Upper lobe of right lung (tissue), 1 donor: ENCODE measurements at regions not wholly inside any gene's neighbourhood (a gene's known extent, or its start where the extent isn't known, plus 50 kb on each side); places are given as distances from the start of the nearest gene placed in this dataset.

Experiments used
- ATAC-seq: fragments of 200-7000 bp; cut with Tn5 transposase; one replicate; pipeline ENCODE4 v1.9.1; 2020; ENCODE audit warnings: mild to moderate bottlenecking, moderate library complexity
- DNase-seq: peaks from one replicate; pipeline ENCODE4 v3.0.0-alpha.2; 2020
- H3K27ac ChIP-seq: fragments of 200-600 bp; one replicate; pipeline ENCODE4 v1.8.0; 2022
- H3K27me3 ChIP-seq: fragments of 200-600 bp; one replicate; pipeline ENCODE4 v1.8.0; 2022; ENCODE audit warnings: mild to moderate bottlenecking
- H3K36me3 ChIP-seq: fragments of 200-600 bp; one replicate; pipeline ENCODE4 v1.8.0; 2022
- H3K4me1 ChIP-seq: fragments of 200-600 bp; one replicate; pipeline ENCODE4 v1.8.0; 2022
- H3K4me3 ChIP-seq: fragments of 200-600 bp; one replicate; pipeline ENCODE4 v1.8.0; 2022; ENCODE audit warnings: mild to moderate bottlenecking
- H3K9me3 ChIP-seq: fragments of 200-600 bp; one replicate; pipeline ENCODE4 v1.8.0; 2022
- intact Hi-C: fragments of 100-400 bp; cut with DNase I; formaldehyde crosslinking; loops from one replicate; pipeline ENCODE4 v1.11.0; 2022
- TF ChIP-seq, protein P1 (sequence below): fragments of 200-600 bp; IDR thresholded peaks from one replicate; pipeline ENCODE4 v1.8.0; 2022; ENCODE audit warnings: antibody characterized with exemption
- donor health status: DM: no; HTN: yes; CAD: no; lungs with severe emphysema.

DNA sequence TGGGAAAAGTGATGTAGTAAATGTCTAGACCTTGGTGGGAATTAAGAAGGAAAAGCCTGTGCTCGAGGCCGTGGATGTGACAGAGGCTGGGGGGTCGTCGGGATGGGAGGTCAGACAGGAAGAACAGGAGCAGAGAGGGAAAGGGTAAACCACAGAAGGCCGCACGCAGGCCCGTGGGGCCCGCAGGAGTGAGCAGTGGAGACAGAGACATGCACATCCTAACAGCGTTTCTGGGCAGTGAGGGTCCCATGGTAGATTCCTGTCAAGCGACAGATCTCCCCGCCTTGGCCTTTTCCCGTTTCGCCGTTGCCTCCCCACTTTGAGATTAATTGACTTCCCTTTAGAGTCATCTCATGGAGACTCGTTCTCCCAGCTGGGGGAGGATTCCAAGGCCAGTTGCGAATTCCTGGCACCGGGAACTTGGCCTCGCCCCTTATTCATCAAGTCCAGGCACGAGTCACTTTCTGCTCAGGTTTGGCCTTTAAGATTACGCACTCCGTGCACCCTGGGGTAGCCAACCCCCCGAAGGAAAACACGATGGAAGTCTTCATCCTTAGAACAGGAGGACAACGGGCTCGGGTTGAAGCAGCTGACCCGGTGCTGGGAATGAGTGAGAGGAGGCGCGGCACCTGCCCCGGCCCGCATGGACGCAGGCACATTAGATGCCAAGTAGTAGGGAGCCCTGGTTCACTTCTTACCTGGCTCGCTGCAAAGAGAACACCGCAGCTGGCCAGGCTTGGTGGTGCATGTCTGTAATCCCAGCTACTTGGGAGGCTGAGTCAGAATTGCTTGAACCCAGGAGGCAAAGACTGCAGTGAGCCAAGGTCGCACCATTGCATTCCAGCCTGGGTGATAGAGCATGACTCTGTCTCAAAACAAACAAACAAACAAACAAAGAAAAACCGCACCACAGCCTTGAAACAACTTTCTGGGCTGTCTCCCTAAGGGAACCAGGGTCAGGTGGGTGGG, 315.2 kb upstream of the SHH start:
- intact Hi-C loops = no loop called here
- H3K4me1 ChIP-seq = no peaks in the 10 kb centered on the region
- no peak overlapping the region for H3K4me3 ChIP-seq
- no peaks in the 10 kb centered on the region for H3K27me3 ChIP-seq
- H3K27ac ChIP-seq = no peak overlapping the region
- ATAC-seq (no peak), DNase-seq (no peak)
- TF ChIP-seq, protein P1, sequence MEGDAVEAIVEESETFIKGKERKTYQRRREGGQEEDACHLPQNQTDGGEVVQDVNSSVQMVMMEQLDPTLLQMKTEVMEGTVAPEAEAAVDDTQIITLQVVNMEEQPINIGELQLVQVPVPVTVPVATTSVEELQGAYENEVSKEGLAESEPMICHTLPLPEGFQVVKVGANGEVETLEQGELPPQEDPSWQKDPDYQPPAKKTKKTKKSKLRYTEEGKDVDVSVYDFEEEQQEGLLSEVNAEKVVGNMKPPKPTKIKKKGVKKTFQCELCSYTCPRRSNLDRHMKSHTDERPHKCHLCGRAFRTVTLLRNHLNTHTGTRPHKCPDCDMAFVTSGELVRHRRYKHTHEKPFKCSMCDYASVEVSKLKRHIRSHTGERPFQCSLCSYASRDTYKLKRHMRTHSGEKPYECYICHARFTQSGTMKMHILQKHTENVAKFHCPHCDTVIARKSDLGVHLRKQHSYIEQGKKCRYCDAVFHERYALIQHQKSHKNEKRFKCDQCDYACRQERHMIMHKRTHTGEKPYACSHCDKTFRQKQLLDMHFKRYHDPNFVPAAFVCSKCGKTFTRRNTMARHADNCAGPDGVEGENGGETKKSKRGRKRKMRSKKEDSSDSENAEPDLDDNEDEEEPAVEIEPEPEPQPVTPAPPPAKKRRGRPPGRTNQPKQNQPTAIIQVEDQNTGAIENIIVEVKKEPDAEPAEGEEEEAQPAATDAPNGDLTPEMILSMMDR = no peak
- no peaks in the 10 kb centered on the region for H3K36me3 ChIP-seq
- no peaks in the 10 kb centered on the region for H3K9me3 ChIP-seq

GRCh38 chr7:156125841-156126730, 313.8 kb upstream of the SHH start:
- intact Hi-C loops = no loop called here

DNA sequence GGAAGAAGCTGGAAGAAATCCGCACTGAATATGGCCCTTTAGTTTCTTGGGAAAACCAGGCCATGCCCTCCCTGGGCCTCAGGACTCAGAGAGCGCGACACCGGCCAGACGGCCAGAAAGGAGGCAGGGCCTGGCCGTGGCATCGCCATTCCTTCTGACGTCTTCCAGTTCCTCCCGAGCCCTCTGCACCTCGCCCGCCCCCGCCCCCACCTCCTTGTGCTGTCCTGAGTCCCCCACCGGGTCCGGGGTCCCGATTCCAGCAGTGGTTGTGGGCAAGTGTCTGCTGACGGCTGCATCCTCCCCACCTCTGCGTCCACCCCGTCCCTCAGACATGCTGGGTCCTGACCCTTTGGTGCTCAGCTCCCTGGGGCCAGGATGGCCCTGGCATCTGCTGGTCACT, 312.1 kb upstream of the SHH start:
- intact Hi-C loops = no loop called here
- TF ChIP-seq, protein P1 = no peak
- Histone ChIP-seq H3K4me3 (no peak overlapping the region), H3K27me3 (no peaks in the 10 kb centered on the region), H3K4me1 (no peaks in the 10 kb centered on the region), H3K36me3 (no peaks in the 10 kb centered on the region), H3K9me3 (no peaks in the 10 kb centered on the region), H3K27ac (no peak overlapping the region)
- DNase-seq (no peak), ATAC-seq (no peak)

More at GRCh38 chr7:156125841-156126730, 313.8 kb upstream of the SHH start:
- no peaks in the 10 kb centered on the region for H3K27me3 ChIP-seq
- H3K36me3 ChIP-seq = no peaks in the 10 kb centered on the region
- TF ChIP-seq, protein P1 = no peak
- H3K27ac ChIP-seq = no peak overlapping the region
- no peak overlapping the region for H3K4me3 ChIP-seq
- H3K4me1 ChIP-seq = no peaks in the 10 kb centered on the region
- DNase-seq (no peak), ATAC-seq (no peak)
- H3K9me3 ChIP-seq = no peaks in the 10 kb centered on the region

GRCh38 chr7:156123362-156123761, 311.1 kb upstream of the SHH start:
- intact Hi-C loops = no loop called here
- no peaks in the 10 kb centered on the region for H3K36me3 ChIP-seq
- H3K27ac ChIP-seq = no peak overlapping the region
- H3K4me3 ChIP-seq = no peak overlapping the region
- DNase-seq (no peak), ATAC-seq (no peak)
- TF ChIP-seq, protein P1 = no peak
- H3K9me3 ChIP-seq = no peaks in the 10 kb centered on the region
- no peaks in the 10 kb centered on the region for H3K27me3 ChIP-seq
- H3K4me1 ChIP-seq = no peaks in the 10 kb centered on the region

GRCh38 chr7:156122752-156123354, 310.6 kb upstream of the SHH start:
- H3K36me3 ChIP-seq = no peaks in the 10 kb centered on the region
- H3K27ac ChIP-seq = no peak overlapping the region
- intact Hi-C loops = no loop called here
- no peaks in the 10 kb centered on the region for H3K9me3 ChIP-seq
- no peaks in the 10 kb centered on the region for H3K27me3 ChIP-seq
- H3K4me3 ChIP-seq = no peak overlapping the region
- no peaks in the 10 kb centered on the region for H3K4me1 ChIP-seq
- ATAC-seq (no peak), DNase-seq (no peak)
- TF ChIP-seq, protein P1 = no peak
